Astrocyte (in vitro differentiated cells and primary cell): ENCODE measurements at regions not wholly inside any gene's neighbourhood (a gene's known extent, or its start where the extent isn't known, plus 50 kb on each side); places are given as distances from the start of the nearest gene placed in this dataset.

Experiments used
- DNase-seq: peaks from one replicate; pipeline ENCODE4 v3.0.0-alpha.2; 2010; ENCODE audit warnings: low read depth
- FAIRE-seq: peaks from 2 replicates; lab custom pipeline; 2011; peaks lifted over from hg19 to GRCh38; lab: Jason Lieb, UNC
- H2AFZ ChIP-seq: 2 replicates; pipeline ENCODE4 v1.6.0; 2012; ENCODE audit warnings: low read depth, low read length, inconsistent platforms
- H3K27ac ChIP-seq: 2 replicates; pipeline ENCODE4 v1.5.1; 2011; ENCODE audit warnings: low read depth, low read length, inconsistent platforms
- H3K27me3 ChIP-seq: 2 replicates; pipeline ENCODE4 v1.6.0; 2011; ENCODE audit warnings: low read length, inconsistent platforms; ENCODE audit not compliant: insufficient read depth
- H3K36me3 ChIP-seq: 2 replicates; pipeline ENCODE4 v1.5.1; 2011; ENCODE audit warnings: low read length, inconsistent platforms; ENCODE audit not compliant: insufficient read depth
- H3K4me1 ChIP-seq: 2 replicates; pipeline ENCODE4 v1.5.1; 2011; ENCODE audit warnings: low read length, inconsistent platforms; ENCODE audit not compliant: insufficient read depth
- H3K4me2 ChIP-seq: 2 replicates; pipeline ENCODE4 v1.6.0; 2012; ENCODE audit warnings: low read length, inconsistent platforms
- H3K4me3 ChIP-seq: 2 replicates; pipeline ENCODE4 v1.5.1; 2011; ENCODE audit warnings: low read depth, mild to moderate bottlenecking, low read length, inconsistent platforms; ENCODE audit not compliant: insufficient read depth
- H3K79me2 ChIP-seq: 2 replicates; pipeline ENCODE4 v1.6.0; 2012; ENCODE audit warnings: mild to moderate bottlenecking, low read length, inconsistent platforms; ENCODE audit not compliant: insufficient read depth
- H3K9ac ChIP-seq: 2 replicates; pipeline ENCODE4 v1.6.0; 2012; ENCODE audit warnings: mild to moderate bottlenecking, low read length, inconsistent platforms
- H3K9me3 ChIP-seq: 2 replicates; pipeline ENCODE4 v1.5.1; 2012; ENCODE audit warnings: low read depth, mild to moderate bottlenecking, low read length, inconsistent platforms; ENCODE audit not compliant: insufficient read depth
- H4K20me1 ChIP-seq: 2 replicates; pipeline ENCODE4 v1.6.0; 2012; ENCODE audit warnings: low read length, inconsistent platforms; ENCODE audit not compliant: insufficient read depth
- H3K27ac Mint-ChIP-seq: one replicate; pipeline ENCODE4 v1.8.0; 2021; ENCODE audit warnings: mild to moderate bottlenecking, mixed read lengths; ENCODE audit not compliant: unreplicated experiment
- H3K27me3 Mint-ChIP-seq: one replicate; pipeline ENCODE4 v1.8.0; 2021; ENCODE audit warnings: low read depth, mixed read lengths; ENCODE audit not compliant: unreplicated experiment
- H3K36me3 Mint-ChIP-seq: one replicate; pipeline ENCODE4 v1.8.0; 2021; ENCODE audit warnings: low read depth, mixed read lengths; ENCODE audit not compliant: unreplicated experiment
- H3K4me1 Mint-ChIP-seq: one replicate; pipeline ENCODE4 v1.8.0; 2021; ENCODE audit warnings: low read depth, mixed read lengths; ENCODE audit not compliant: unreplicated experiment
- H3K4me3 Mint-ChIP-seq: one replicate; pipeline ENCODE4 v1.8.0; 2021; ENCODE audit warnings: mild to moderate bottlenecking, moderate library complexity, mixed read lengths; ENCODE audit not compliant: unreplicated experiment
- H3K9me3 Mint-ChIP-seq: one replicate; pipeline ENCODE4 v1.8.0; 2021; ENCODE audit warnings: mild to moderate bottlenecking, mixed read lengths; ENCODE audit not compliant: unreplicated experiment
- CTCF ChIP-seq: IDR thresholded peaks from 2 replicates; pipeline ENCODE4 v1.5.1; 2011; ENCODE audit warnings: low read depth, mild to moderate bottlenecking, inconsistent platforms, low read length, moderate library complexity; ENCODE audit not compliant: insufficient read depth
- EZH2 ChIP-seq: IDR thresholded peaks from 2 replicates; pipeline ENCODE4 v1.6.1; 2012; ENCODE audit warnings: mild to moderate bottlenecking, low read length, inconsistent platforms; ENCODE audit not compliant: insufficient read depth

GRCh38 chr15:77840991-77841775, 208.5 kb upstream of the LINGO1 start:
- no peak overlapping the region for H2AFZ ChIP-seq
- peak overlapping the region; percentile 75 for H3K27ac Mint-ChIP-seq
- peaks cover 8% of the 10 kb centered on the region for H4K20me1 ChIP-seq
- FAIRE-seq = no peak
- no peak for TF ChIP-seq CTCF
- TF ChIP-seq EZH2 = no peak
- no peaks in the 10 kb centered on the region for H3K36me3 ChIP-seq
- peak overlapping the region; percentile 42 for H3K4me2 ChIP-seq
- H3K9me3 Mint-ChIP-seq = peaks cover 4% of the 10 kb centered on the region
- peak; percentile 95 for DNase-seq
- H3K79me2 ChIP-seq = no peaks in the 10 kb centered on the region
- no peaks in the 10 kb centered on the region for H3K36me3 Mint-ChIP-seq
- peaks cover 20% of the 10 kb centered on the region for H3K27me3 ChIP-seq
- peaks cover 32% of the 10 kb centered on the region for H3K4me1 Mint-ChIP-seq
- no peak overlapping the region for H3K9ac ChIP-seq
- peaks cover 10% of the 10 kb centered on the region for H3K4me1 ChIP-seq
- H3K4me3 Mint-ChIP-seq = peak overlapping the region; percentile 57
- H3K27ac ChIP-seq = no peak overlapping the region
- no peaks in the 10 kb centered on the region for H3K9me3 ChIP-seq
- H3K4me3 ChIP-seq = no peak overlapping the region
- peaks cover 21% of the 10 kb centered on the region for H3K27me3 Mint-ChIP-seq

- H3K4me1 ChIP-seq = peaks cover 10% of the 10 kb centered on the region
- TF ChIP-seq CTCF (no peak), EZH2 (no peak)
- H3K4me1 Mint-ChIP-seq = peaks cover 32% of the 10 kb centered on the region
- peak overlapping the region; percentile 57 for H3K4me3 Mint-ChIP-seq
- H3K9ac ChIP-seq = no peak overlapping the region
- H3K9me3 Mint-ChIP-seq = peaks cover 4% of the 10 kb centered on the region
- no peak overlapping the region for H3K4me3 ChIP-seq
- no peaks in the 10 kb centered on the region for H3K9me3 ChIP-seq
- peak overlapping the region; percentile 42 for H3K4me2 ChIP-seq
- FAIRE-seq = no peak
- peaks cover 24% of the 10 kb centered on the region for H3K27me3 Mint-ChIP-seq
- H3K27ac ChIP-seq = no peak overlapping the region
- no peaks in the 10 kb centered on the region for H3K79me2 ChIP-seq
- peak overlapping the region; percentile 75 for H3K27ac Mint-ChIP-seq
- DNase-seq = no peak
- H3K27me3 ChIP-seq = peaks cover 28% of the 10 kb centered on the region
- H4K20me1 ChIP-seq = peaks cover 8% of the 10 kb centered on the region
- no peak overlapping the region for H2AFZ ChIP-seq
- H3K36me3 ChIP-seq = no peaks in the 10 kb centered on the region
- H3K36me3 Mint-ChIP-seq = no peaks in the 10 kb centered on the region
Observed at GRCh38 chr15:77839970-77840905, 207.5 kb upstream of the LINGO1 start.
